OCI-M1 (cell line): ENCODE measurements at regions not wholly inside any gene's neighbourhood (a gene's known extent, or its start where the extent isn't known, plus 50 kb on each side); places are given as distances from the start of the nearest gene placed in this dataset.
A peak's percentile ranks its signal among the peaks of the same experiment; 100 is the strongest.
"Not testable (repeated sequence)": the region's sequence is repeated elsewhere in the genome, so short reads cannot be mapped to it uniquely, and the experiment has no call there.

ENCODE experiments used
- DNase-seq: peaks from one replicate; lab custom pipeline; 2025; lab: John Stamatoyannopoulos, UW

DNA sequence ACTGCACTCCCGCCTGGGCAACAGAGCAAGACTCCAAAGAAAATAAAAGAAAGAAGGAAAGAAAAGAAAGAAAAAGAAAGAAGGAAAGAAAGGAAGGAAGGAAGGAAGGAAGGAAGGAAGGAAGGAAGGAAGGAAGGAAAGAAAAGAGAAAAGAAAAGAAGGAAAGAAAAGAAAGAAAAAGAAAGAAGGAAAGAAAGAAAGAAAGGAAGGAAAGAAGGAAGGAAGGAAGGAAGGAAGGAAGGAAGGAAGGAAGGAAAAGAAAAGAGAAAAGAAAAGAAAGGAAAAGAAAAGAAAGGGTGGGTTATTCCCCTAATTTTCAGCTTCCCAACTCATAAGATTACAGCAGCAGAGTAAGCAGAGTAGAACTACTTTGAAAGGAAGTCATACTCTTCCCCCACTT is 64.4 kb downstream of the TMEM200C start:
- DNase-seq: not testable (repeated sequence)

DNA sequence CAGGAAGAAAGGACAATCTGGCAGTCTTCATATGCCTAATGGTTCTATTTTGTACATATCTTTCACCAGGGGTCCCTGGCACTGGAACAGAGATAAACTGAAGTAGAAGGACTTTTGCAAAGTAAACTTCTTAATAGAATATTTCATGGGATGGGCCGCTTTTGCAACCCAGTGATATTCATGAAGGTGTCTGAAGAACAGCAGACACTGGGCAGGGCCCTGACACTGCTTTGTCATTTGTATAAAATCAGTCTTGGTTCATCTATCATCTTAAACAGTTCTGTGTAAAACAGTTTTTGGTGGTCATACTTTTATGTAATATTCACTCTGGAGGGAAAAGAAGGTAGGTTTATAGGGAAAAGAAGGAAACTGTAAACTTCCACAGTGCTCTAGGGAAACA is 66.4 kb downstream of the TMEM200C start:
- DNase-seq: no peak

DNA sequence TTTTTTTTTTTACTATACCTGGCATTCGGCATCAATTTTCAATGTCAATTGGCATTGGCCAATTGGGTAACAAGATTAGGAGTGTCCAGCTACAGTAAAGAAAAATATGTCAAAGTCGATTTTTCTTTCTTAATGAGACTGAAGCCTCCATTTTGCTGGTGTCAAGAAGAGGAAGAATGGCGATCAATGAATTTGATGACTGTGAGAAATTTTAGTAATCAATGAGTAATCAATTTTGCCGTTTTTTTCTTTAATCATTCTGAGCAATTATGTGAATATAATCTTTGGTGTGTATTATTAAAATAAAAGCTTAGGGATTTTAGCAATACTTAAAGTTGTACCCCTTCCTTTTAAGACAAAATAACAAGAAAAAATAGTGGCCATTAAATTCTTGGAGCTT is 69.7 kb downstream of the TMEM200C start:
- no peak for DNase-seq

DNA sequence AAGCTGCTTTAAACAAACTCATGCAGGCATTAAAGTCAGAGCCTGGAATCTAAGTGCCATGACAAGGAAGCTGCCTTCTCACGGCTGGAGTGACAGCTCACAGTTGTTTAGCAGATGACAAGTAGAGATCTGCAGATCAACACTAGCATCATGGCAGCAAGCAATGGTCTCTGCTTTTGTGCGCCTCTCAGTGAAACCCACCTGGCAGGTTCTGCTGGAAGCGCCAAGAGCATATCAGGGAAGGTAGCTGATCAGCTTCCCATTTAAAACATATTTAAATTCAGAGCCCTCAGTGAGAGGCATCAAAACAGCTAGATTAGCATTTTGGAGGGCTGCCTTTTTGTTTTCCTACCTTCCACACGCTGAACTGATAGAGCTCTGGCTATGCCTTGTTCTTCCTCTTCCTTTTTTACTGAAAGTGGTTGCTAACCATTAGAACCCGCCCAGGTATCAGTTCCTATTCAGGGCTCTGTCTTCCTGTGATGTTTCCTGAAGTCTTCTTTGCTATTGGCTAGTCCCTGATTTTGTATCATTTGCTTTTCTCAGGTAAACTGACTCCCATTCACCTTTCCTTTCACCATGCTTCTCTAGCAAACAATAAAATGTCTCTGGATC is 70.8 kb downstream of the TMEM200C start:
- DNase-seq: no peak

DNA sequence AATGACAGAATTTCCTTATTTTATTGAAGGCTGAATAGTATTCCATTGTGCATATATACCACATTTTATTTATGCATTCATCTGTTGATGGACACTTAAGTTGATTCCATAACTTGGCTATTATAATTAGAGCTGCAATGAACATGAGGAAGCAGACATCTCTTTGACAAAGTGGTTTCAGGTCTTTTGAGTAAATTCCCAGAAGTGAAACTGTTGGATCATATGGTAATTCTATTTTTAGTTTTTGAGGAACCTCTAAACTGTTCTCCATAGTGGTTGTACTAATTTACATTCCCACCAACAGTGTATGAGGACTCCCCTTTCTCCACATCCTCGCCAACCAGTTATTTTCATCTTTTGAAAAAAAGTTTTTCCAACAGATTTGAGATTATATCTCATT is 77.5 kb downstream of the TMEM200C start:
- no peak for DNase-seq

DNA sequence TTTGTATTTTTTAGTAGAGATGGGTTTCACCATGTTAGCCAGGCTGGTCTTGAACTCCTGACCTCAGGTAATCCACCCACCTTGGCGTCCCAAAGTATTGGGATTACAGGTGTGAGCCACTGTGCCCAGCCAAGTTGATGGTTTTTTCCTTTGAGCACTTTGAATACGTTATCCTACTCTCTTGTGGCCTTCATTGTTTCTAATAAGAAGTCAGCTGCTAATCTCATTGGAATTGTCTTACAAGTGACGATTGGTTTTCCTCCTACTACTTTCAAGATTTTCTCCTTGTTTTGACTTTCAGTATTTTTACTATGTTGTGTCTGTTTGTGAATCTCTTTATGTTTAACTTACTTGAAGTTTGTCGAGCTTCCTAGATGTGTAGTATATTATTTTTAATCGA is 88.5 kb downstream of the TMEM200C start:
- DNase-seq: no peak

DNA sequence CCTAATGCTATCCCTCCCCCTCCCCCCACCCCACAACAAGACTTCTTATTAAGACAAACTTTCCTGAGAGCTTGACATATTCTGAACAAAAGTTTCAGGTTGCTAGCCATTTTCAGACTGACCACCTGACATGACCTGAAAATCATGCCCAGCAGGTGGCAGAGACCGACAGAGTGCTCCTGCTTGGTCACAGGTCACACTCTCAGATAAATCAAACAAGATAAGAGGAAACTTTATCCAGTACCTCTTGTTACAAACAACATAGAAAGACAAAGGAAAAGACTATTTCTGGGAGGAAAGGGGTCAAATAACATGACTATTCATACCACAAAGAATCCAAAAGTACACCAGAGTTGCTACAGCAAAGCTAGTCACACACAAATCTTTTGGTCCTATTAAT is 107.4 kb downstream of the TMEM200C start:
- no peak for DNase-seq

DNA sequence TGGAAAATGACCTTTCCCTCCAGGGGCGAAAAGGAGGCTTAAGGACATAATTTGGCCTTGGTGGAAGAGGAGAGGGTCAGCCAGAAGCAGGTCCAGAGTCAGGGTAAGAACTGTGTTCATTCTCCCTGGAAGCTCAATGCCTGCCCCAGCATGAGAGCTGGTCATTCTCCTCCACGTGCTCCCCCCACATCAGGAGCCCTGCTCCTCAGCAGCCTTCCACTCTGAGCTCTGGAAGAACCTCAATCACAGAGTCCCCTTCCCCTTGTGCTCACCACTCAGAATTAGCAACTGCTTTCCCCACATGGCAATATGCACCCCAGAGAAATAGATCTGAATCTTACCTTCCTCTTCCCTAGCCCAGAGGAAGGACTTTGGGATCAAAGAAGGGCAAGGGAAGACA is 115.4 kb downstream of the TMEM200C start:
- DNase-seq: no peak

DNA sequence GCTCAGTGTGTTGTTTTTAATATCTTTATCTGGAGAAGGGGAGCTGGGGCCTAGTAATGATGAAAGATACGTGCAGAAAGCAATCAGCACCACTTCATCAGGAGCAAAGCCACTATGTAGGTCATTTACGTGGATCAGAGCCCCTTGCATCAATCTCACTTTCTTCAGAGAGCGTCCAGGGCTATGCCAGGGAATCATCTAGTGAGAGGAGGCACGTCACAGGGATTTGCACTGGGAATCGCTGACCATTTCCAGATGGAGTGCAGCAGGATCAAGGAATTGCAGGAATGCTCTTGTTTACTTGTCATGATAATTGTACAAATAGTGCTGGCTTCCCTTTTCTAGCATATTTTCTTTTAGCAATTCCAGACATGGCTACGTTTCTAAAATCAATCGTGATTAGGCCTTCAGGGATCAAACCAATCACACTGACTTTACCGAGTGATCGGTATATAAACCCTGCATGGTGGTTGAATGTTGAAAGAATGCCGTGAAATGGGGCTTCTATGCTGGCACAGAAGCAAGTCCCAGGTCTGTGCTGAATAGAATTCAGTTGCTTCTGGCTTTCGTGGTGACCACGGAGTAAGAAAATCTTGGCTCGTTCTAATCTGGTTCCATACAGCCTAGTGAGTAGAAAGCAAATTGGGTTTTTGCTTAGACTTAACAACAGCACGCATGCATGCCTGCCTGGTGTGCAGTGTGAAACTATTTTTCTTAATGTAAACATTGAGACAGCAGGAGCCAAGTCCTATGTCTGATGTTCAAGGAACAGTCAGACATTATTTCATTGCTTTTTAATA is 122.8 kb downstream of the TMEM200C start:
- no peak for DNase-seq

DNA sequence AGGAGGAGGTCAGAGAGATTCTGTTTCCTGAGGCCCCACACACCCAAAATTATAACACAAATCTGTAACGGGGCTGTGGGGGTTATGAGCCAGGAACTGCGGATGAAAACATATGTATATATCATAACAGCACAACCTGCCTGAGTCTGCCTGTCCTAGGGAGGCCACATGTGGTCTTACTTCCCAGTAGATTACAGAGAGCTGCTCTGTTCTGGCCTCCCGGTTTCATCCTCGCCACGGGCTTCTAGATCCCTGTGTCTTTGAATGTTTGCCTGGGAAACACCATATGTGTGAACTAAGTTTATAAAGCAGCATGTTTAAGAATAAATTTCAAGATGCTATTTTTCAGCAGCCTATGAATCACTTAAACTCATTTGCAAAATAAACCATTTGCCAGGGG is 124.0 kb downstream of the TMEM200C start:
- DNase-seq: no peak

DNA sequence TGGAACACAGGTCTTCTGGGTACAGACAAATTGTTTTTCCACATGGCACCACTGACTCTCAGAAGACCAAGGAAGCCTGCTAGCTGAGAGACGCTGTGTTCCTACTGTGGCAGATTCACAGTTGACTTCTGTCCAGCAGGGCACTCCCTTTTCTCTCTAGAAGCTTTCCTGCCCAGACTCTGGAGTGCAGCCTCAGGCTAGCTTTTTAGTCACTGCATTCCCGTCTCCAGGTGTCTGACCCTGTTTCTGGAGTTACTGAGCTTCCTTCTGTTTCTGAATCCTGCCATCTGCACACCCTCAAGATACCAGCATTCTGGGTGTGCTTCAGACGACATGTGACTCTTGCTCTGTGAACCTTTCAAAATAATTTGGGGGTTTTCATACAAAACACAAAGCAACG is 125.1 kb downstream of the TMEM200C start:
- DNase-seq: no peak

DNA sequence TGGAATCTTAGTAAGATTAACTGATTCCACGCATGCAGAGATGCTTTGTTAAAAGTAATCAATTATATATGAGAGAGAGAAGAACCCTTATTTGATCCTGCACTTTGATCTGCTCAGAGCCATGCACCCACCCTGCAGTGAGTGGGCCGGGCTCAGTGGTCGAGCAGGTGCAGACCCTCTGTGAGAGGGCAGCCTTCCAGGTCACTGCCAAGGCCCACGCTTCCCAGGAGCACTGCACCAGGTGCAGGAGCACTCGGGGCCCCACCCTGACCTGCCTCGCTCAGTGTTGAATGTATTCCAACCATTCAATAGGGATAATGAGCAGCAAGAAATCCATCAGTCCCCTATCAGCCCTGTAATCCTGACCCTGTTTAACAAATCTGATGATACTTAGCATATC is 126.9 kb downstream of the TMEM200C start:
- DNase-seq: no peak

DNA sequence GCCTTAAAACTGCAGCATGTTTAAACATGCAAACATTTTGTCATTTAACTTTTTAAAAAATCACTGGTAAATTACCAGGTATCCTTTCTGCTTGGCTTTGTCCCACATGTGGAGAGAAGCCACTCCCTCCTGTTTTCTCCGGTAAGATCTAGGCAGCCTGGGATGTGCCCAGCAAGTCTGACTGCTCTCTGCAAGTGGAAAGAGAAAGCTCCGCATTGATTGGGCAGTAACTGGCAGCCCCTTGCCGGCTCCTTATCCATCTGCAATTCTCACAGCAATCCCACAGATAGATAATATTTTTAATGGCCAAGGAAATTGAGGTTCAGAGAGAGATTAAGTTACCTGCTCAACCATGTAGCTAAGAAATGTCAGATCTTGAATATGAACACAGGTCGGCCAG is 136.1 kb downstream of the TMEM200C start:
- no peak for DNase-seq

DNA sequence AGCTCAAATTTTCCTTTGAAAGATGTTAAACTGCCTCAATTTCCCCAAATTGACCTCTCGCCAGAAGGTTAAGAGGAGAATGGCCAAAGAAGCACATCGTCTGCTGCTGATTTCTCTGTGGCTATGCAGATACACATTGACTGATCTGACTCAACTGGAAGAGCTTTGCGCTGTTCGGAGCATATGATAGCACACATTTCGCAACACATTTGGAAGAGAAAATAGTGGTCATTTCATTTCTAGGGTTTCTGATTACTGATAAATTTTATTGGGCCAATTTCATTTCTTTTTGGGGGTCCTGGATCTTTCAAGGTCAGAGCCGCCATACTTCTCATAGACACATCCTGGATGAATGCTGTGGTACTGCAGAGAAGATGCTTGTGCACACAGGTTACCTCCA is 138.5 kb downstream of the TMEM200C start:
- no peak for DNase-seq

DNA sequence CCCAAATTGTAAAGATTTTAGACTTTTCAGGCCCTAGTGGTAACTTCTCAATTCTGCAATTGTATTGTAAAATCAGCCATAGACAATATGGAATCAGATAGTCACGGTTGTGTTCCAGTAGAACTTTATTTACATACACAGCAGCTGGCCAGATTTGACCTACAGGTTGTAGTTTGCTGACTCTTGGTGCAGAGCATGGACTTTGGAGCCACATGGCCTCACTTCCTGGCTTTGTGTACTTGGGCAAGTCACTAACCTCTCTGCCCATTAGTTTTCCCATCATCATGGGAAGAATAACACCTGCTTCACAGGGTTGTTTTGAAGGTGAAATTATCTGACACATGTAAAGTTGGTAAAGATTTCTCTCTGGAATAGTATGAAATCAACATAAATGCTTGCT is 147.6 kb downstream of the TMEM200C start:
- DNase-seq: no peak

DNA sequence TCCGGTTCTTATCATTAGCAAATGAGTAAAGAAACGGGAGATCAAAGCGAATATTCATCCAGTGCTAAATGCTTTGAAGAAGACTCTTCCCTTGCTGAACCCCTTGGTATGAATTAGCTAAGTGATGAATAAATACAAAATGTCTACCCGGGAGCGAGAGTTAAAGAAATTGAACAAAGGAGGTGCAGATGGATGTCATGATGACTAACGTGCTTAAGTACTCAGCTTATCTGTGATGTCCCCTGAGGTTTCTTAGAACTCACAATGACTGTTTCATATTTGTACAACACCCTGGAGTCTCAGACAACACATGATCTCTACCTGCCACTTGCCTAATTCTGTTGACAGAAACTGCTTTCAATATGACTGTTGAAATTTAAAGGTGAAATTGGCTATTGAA is 148.5 kb downstream of the TMEM200C start:
- no peak for DNase-seq

DNA sequence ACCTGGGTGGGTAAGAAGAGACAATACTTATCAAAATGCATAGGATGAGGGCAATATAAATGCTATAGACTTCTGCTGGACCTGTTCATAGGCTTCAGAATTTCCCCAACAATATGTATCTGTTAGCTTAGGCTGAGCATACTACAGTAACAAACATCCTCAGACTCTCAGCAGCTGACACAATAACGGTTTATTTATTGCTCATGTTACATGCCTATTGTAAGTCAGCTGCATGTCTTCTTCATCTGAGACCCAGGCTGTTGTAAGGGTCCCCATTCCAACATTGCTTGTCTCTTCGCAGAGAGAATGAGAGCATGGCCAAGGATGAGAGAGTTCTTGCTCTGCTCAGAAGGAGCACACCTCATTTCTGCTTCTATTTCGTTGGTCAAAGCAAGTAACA is 150.7 kb downstream of the TMEM200C start:
- DNase-seq: no peak

DNA sequence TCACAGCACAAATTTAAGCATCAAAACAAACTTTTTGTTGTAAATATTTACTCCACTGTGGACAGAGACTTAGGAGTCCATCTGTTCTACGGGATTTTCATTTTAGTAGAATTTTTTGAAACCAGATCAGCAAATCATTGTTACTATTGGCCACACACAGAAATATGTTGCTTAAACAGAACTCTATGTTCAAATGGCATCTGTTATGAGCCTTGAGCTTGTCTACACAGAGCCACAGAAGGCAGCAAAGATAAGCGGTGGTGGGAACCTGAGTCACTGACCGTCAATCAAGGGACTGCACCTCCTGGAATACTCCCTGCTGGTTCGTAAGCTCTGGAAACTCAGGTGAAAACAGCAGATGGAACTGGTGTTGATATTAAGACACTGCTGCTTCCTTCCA is 156.8 kb downstream of the TMEM200C start:
- DNase-seq: peak; percentile 21

DNA sequence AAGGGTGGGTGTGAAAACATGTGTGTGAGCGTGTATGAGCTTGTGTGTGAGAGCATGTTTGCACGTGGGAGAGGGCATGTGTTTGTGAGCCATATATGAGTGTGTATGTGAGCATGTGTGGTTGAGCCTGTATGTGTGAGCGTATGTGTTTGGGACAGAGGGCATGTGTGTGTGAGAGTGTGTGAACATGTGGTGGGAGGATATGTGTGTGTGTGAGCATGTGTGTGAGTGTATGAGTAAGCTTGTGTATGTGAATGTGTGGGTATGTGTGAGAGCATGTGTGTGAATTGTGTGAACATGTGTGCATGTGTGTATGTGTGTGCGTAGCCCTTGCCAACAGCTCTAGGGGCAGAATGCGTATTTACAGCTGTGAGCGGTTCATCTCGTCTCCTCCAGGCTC is 163.0 kb downstream of the TMEM200C start:
- DNase-seq: no peak

DNA sequence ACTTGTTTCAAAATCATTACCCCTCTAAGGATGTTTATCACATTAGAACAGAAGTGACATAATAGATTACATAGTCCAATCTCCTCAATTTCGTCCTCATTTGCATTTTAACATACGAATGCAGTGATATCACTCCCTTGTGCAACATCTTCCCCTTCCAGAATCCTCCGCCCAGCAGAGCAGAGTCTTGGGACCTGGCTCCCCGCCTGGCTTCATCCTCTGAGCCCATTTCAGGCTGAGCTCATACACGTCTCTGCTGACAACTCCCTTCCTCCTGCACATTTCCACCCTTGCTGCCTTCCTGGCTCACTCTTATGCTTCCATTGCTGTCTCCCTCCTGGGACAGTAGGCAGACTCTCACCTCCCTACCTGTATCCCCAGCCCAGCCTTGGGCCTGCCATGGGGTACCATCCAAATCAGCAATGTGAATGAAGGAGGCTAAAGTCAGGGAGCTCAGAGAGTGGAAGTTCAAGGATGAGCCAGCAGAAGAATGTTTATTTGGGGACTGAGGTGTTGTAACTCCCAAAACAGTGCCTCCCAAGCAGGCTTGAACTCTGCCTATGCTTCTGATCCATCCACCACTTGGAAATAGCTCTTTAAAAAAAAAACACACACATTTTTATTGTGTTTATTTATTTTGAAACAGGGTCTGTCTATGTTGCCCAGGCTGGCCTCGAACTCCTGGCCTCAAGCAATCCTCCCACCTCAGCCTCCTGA is 165.2 kb downstream of the TMEM200C start:
- DNase-seq: no peak

DNA sequence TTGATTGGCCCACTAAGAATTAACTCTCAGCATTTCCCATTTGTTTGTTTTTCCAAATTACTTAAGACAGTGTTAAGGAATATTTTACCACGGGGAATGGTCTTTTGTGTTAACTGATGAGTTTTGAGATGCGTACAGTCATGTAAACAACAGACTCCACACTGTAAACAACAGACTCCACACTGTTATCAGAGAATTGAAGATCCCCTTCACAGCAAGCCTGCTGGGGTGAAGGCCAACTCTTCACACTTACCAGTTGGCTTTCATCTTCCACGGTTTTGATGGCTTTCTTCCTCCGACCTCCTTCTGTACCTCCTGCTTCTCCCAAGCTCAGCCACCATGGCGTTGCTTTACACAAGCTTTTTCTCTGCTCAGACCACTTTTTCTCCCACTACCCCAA is 166.8 kb downstream of the TMEM200C start:
- no peak for DNase-seq

DNA sequence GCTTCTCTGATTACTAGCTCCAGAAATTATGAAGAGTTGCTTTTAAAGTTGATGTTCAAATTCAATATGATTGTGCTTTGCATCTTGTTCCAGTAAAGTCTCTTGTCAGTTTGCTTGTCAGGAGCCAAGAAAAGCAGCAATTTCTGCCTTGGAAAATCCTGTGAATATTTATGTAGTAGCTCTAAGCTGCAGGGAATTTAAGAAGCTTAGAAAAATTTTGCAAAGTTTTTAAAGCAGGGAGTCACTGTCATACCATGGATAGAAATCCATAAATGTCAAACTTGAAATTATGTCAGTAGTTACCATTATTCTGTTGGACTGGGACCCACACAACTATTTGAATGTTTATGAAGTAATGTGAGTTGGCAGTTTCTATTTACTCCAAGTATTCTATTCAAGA is 169.3 kb downstream of the TMEM200C start:
- no peak for DNase-seq

DNA sequence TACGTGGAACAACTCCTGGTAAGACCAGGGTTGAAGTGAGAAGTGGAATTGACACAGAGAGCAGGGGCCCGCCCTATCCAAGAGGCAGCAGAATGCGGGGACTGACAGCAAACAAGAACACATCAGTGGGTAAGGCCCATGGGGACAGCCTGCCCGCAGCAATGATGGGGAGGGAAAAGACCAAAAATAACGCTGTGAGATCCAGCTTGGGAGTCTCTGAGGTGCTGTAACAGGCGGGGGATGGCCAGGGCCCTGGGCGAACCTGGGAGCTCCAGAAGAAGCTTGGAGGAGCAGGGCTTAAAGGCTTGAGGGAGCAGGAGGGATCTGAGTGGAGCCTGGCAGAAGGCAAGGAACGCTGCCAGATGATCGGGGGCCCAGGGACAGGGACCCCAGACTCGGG is 173.4 kb downstream of the TMEM200C start:
- no peak for DNase-seq
